Tibial nerve (tissue), 4 donors: ENCODE measurements at regions not wholly inside any gene's neighbourhood (a gene's known extent, or its start where the extent isn't known, plus 50 kb on each side); places are given as distances from the start of the nearest gene placed in this dataset.

Experiments
- DNase-seq, 2 donors: peaks; one replicate each; pipeline ENCODE4 v3.0.0-alpha.2; 2019; ENCODE audit warnings: low spot score in 2 of 2
- H3K27ac ChIP-seq, 4 donors: fragments of 200-600 bp; sonication (generic) in 3 of 4; one replicate each; pipeline ENCODE4 v1.5.1; 2017 to 2019; ENCODE audit warnings: mild to moderate bottlenecking in 1 of 4
- H3K27me3 ChIP-seq, 2 donors: fragments of 200-600 bp; sonication (generic) in 1 of 2; one replicate each; pipeline versions ENCODE4 v1.5.1 to v1.6.0; 2017 to 2019
- H3K36me3 ChIP-seq, 3 donors: fragments of 200-600 bp; sonication (generic); one replicate each; pipeline ENCODE4 v1.5.1; 2018 to 2019
- H3K4me1 ChIP-seq, 4 donors: fragments of 200-600 bp; sonication (generic) in 3 of 4; one replicate each; pipeline ENCODE4 v1.5.1; 2017 to 2019
- H3K4me3 ChIP-seq, 4 donors: fragments of 200-600 bp; sonication (generic) in 3 of 4; one replicate each; pipeline ENCODE4 v1.5.1; 2017 to 2019; ENCODE audit warnings: mild to moderate bottlenecking in 1 of 4, moderate library complexity in 1 of 4
- H3K9me3 ChIP-seq, 4 donors: fragments of 200-600 bp; sonication (generic) in 3 of 4; one replicate each; pipeline ENCODE4 v1.5.1; 2017 to 2019
- EP300 ChIP-seq, 2 donors: sonication (generic); formaldehyde crosslinking; IDR thresholded peaks; one replicate each; pipeline ENCODE4 v1.6.1; 2017; ENCODE audit warnings: antibody characterized with exemption in 2 of 2, mild to moderate bottlenecking in 1 of 2
- POLR2A ChIP-seq, 2 donors: fragments of 450-650 bp; IDR thresholded peaks; one replicate each; pipeline ENCODE4 v1.6.1; 2017; ENCODE audit warnings: antibody characterized with exemption in 2 of 2, mild to moderate bottlenecking in 2 of 2, moderate library complexity in 2 of 2
- WGBS, 2 donors: methylation state at CpG; one replicate each; pipeline ENCODE4 v1.1.5; 2018; 5-methylcytosine and 5-hydroxymethylcytosine counted together
- TF ChIP-seq, protein P1 (sequence below), 5 experiments: fragments of 200-600 bp in 3 of 5; fragments of 450-650 bp in 2 of 5; sonication (generic) in 3 of 5; IDR thresholded peaks; one replicate each; pipeline ENCODE4 v1.5.1; 2016 to 2019; ENCODE audit warnings: antibody characterized with exemption in 5 of 5, mild to moderate bottlenecking in 3 of 5, moderate library complexity in 2 of 5

GRCh38 chr3:153355559-153355958 lies 193.5 kb downstream of the RAP2B start:
- no peak overlapping the region for H3K4me3 ChIP-seq
- TF ChIP-seq, protein P1, sequence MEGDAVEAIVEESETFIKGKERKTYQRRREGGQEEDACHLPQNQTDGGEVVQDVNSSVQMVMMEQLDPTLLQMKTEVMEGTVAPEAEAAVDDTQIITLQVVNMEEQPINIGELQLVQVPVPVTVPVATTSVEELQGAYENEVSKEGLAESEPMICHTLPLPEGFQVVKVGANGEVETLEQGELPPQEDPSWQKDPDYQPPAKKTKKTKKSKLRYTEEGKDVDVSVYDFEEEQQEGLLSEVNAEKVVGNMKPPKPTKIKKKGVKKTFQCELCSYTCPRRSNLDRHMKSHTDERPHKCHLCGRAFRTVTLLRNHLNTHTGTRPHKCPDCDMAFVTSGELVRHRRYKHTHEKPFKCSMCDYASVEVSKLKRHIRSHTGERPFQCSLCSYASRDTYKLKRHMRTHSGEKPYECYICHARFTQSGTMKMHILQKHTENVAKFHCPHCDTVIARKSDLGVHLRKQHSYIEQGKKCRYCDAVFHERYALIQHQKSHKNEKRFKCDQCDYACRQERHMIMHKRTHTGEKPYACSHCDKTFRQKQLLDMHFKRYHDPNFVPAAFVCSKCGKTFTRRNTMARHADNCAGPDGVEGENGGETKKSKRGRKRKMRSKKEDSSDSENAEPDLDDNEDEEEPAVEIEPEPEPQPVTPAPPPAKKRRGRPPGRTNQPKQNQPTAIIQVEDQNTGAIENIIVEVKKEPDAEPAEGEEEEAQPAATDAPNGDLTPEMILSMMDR (IDR thresholded peaks at IDR 0.05), result no peak
- TF ChIP-seq POLR2A (IDR thresholded peaks at IDR 0.05) (no peak), EP300 (IDR thresholded peaks at IDR 0.05) (no peak)

GRCh38 chr3:153356908-153357307 lies 194.9 kb downstream of the RAP2B start:
- DNase-seq, result no peak
- Histone ChIP-seq H3K27me3 (no peaks in the 10 kb centered on the region), H3K9me3 (no peaks in the 10 kb centered on the region), H3K27ac (peak overlapping the region in 2 of 4 donors; percentile 10 to 14), H3K4me3 (no peak overlapping the region), H3K4me1 (no peaks in the 10 kb centered on the region), H3K36me3 (no peaks in the 10 kb centered on the region)
- no peak for TF ChIP-seq POLR2A (IDR thresholded peaks at IDR 0.05)
- TF ChIP-seq, protein P1 (IDR thresholded peaks at IDR 0.05), result no peak
- TF ChIP-seq EP300 (IDR thresholded peaks at IDR 0.05), result no peak
- 35 to 37% methylated on average over 2 of the region's 2 CpGs for WGBS, 2 donors

More at GRCh38 chr3:153355559-153355958, 193.5 kb downstream of the RAP2B start:
- Histone ChIP-seq H3K4me1 (no peaks in the 10 kb centered on the region), H3K36me3 (no peaks in the 10 kb centered on the region), H3K27ac (no peak overlapping the region), H3K9me3 (peaks cover 0 to 6% (median 0%) of the 10 kb centered on the region in 4 donors), H3K27me3 (no peaks in the 10 kb centered on the region)
- 75 to 100% methylated on average over 1 of the region's 1 CpG for WGBS, 2 donors
- DNase-seq, result no peak

DNA sequence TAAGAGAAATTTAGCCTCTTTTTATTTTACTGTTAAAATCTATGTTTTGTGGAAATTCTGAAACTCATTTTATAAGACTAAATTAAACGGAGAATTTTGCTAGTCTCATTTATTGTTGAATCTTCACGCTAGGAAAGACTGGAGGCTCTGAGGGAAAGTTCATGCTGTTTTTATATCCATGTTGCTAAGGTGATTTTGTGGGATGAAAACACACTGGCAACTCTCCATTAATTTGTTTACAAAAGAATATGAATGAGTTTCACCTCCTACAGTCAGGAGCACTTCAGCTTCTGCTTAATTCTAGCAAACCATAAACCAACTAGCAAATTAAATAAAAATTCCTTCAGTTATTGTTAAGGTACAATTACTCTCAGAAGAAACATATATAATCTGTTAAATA lies 195.4 kb downstream of the RAP2B start:
- no peak overlapping the region for H3K4me3 ChIP-seq
- WGBS, 2 donors, result 58 to 67% methylated on average over 2 of the region's 2 CpGs
- no peak for TF ChIP-seq POLR2A (IDR thresholded peaks at IDR 0.05)
- TF ChIP-seq, protein P1 (IDR thresholded peaks at IDR 0.05), result no peak
- no peak for TF ChIP-seq EP300 (IDR thresholded peaks at IDR 0.05)

DNA sequence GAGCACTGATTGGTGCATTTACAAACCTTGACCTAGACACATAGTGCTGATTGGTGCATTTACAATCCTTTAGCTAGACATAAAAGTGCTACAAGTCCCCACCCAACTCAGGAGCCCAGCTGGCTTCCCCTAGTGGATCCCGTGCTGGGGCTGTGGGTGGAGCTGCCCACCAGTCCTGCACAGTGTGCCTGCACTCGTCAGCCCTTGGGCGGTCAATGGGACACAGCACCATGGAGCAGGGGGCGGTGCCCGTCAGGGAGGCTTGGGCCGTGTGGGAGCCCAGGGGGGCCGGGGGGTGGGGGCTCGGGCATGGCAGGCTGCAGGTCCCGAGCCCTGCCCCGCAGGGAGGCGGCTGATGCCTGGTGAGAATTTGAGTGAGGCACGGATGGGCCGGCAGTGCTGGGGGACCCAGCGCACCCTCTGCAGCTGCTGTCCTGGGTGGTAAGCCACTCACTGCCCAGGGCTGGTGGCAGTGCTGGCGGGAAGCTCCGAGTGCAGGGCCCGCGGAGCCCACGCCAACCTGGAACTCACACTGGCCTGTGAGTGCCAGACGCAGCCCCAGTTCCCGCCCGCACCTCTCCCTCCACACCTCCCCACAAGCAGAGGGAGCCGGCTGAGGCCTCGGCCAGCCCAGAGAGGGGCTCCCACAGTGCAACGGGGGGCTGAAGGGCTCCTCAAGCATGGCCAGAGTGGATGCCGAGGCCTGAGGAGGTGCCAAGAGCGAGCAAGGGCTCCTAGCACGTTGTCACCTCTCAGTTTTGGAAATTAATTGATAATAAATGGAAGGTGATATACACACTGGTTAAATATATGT lies 207.7 kb downstream of the RAP2B start:
- peaks cover 0 to 10% (median 0%) of the 10 kb centered on the region in 3 donors for H3K36me3 ChIP-seq
- H3K4me3 ChIP-seq, result no peak overlapping the region
- peaks cover 0 to 10% (median 0%) of the 10 kb centered on the region in 4 donors for H3K9me3 ChIP-seq
- H3K4me1 ChIP-seq, result no peaks in the 10 kb centered on the region
- no peak overlapping the region for H3K27ac ChIP-seq
- TF ChIP-seq EP300 (IDR thresholded peaks at IDR 0.05) (no peak), POLR2A (IDR thresholded peaks at IDR 0.05) (no peak)
- TF ChIP-seq, protein P1 (IDR thresholded peaks at IDR 0.05), result no peak
- WGBS, 2 donors, result 92 to 93% methylated on average over 27 to 28 of the region's 28 CpGs
- H3K27me3 ChIP-seq, result no peaks in the 10 kb centered on the region
- DNase-seq, result no peak

More for the DNA sequence above, 195.4 kb downstream of the RAP2B start:
- Histone ChIP-seq H3K9me3 (no peaks in the 10 kb centered on the region), H3K27ac (peak overlapping the region in 2 of 4 donors; percentile 10 to 14), H3K36me3 (no peaks in the 10 kb centered on the region), H3K27me3 (no peaks in the 10 kb centered on the region), H3K4me1 (no peaks in the 10 kb centered on the region)
- DNase-seq, result no peak

DNA sequence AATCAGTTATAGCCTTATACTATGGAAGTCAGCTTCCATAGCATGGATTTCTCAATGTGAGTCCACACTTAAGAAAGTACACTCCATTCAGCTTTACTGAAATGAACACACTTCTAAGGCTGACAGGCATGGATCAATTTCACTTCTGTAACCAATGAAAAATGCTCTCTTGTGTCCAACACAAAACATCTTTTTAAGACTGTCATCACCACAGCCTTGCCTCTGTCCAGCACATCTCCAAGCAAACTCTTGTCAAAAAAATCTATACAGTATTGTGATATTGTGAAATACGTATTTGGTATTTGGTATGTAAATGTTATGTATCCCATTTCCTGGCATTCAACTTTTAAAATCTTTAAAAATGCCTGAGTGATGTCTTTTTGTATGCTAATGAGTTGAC lies 208.7 kb downstream of the RAP2B start:
- TF ChIP-seq, protein P1 (IDR thresholded peaks at IDR 0.05), result no peak
- TF ChIP-seq EP300 (IDR thresholded peaks at IDR 0.05), result no peak
- TF ChIP-seq POLR2A (IDR thresholded peaks at IDR 0.05), result no peak
- DNase-seq, result no peak
- Histone ChIP-seq H3K36me3 (peaks cover 0 to 10% (median 0%) of the 10 kb centered on the region in 3 donors), H3K4me3 (no peak overlapping the region), H3K27ac (no peak overlapping the region), H3K4me1 (no peaks in the 10 kb centered on the region), H3K27me3 (no peaks in the 10 kb centered on the region), H3K9me3 (peaks cover 0 to 10% (median 0%) of the 10 kb centered on the region in 4 donors)
- WGBS, 2 donors, result 58 to 63% methylated on average over 1 of the region's 1 CpG
